ENCODE measurements at regions not wholly inside any gene's neighbourhood (a gene's known extent, or its start where the extent isn't known, plus 50 kb on each side); places are given as distances from the start of the nearest gene placed in this dataset.

DNA sequence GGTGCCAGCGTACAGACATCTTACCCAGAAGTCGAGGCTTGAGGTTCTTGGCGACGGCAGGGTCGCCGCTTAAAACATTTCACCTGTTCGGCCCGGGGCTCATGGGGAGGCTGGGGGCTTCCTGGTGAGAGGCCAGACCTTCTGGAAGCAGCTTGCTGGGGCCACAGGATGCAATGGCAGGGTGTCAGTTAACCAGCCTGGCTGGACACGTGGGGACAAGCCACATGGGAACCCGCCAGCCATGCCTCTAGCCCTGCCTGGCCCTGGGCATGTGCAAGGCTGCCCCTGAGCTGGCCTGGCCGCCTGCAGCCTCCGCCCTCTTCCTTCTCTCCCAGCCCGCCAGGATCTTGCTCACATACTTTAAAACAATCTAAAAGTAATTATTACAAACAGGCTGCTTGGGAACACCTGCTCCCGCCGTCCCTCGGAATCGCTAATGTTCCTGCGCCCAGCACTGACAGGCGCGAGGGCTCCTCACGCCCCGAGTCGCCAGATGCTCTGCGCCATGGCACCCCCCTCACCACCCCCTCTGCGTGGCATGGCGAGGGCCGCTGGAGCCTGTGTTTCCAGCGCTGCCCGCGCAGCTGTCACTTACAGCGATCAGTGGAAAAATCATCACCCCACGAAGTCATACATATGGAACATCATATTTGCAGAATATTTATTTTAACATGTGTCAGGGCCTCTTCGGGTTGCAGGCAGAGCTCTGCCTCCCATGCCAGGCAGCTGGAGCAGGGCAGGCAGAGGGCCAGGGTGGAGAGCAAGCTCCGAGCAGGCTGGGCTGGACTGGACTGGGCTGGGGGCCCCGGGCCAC, 188.7 kb upstream of the GSE1 start:
- DNase-seq (ENCODE audit: low read depth) = no peak

DNA sequence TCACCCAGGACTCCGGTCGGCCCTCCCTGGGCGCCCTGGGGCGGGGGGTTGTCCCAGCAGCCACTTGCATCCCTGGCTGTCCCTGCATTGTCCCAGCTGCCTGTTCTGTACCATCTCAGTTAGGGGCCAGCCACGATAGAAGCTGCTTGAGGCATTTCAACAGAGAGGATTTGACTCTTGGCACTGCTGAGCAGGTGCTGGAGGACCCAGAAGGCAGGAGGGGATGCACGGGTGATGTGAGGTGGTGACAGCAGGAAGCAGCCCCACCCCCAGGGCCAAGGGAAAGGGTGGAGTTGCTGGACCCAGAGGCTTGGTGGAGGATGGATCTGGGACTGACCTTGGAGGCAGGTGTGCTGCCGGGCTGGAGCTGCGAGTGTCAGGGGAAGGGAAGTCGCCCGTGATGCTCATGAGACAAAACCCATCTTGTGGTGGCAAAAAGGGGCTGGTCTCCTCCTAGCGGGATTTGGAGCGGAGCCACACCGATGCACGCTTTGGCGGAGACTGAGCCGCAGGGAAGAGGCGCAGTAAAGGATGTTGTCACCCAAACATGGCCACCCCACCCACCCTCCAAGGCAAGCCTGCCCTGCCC, 188.0 kb upstream of the GSE1 start:
- no peak for DNase-seq (ENCODE audit: low read depth)

DNA sequence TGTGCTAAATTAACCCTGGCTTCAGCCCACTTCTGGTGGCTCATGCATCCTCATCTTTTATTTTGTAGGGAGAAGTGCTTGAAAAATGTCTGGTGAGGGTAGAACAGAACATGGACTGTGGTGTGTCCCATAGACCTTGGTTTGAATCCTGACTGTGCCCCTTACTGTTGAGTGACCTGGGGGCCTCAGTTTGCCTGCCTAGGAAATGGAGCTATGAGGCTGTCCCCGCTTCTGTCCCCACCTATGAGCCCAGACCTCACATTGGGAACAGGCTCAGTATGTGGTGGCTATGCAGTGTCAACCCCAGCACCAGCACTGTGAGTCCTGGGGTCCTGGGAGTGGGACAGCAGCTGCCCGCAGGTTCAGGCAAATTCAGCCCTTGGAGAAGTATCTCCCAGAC, 186.3 kb upstream of the GSE1 start:
- no peak for DNase-seq (ENCODE audit: low read depth)

DNA sequence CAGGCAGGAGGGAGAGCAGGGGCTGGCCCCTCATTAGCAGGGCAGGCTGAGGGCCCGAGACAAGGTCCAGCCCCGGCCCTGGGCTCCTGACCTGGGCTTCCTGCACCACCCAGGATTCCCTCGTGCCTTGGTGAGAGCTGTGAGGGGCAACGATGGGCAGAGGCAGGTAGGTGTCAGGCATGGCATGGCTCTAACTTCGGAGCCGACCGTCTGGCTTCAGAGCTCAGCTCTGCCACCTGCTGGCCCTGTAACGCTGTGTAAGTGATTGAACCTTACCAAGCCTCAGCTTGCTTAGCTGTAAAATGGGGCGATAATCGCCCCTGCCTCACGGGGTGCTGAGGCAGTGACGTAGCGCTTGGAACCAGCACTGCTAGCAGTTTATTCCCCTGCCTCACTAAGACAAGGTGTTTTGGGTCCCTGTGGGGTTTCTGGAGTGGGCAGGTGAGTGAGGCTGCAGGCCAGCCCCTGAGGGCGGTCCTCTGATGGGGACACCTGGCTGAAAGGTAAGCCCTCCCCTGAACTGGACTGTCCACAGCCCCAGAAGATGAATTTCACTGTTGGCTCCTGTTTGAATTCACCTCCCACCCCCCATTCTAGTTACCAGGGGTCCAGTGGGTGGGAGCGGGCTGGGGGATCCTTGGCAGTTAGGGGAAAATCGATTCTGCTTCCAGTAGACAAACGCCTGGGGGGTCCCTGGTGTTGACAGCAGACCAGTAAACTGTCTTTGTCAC, 184.8 kb upstream of the GSE1 start:
- DNase-seq (ENCODE audit: low read depth) = no peak

DNA sequence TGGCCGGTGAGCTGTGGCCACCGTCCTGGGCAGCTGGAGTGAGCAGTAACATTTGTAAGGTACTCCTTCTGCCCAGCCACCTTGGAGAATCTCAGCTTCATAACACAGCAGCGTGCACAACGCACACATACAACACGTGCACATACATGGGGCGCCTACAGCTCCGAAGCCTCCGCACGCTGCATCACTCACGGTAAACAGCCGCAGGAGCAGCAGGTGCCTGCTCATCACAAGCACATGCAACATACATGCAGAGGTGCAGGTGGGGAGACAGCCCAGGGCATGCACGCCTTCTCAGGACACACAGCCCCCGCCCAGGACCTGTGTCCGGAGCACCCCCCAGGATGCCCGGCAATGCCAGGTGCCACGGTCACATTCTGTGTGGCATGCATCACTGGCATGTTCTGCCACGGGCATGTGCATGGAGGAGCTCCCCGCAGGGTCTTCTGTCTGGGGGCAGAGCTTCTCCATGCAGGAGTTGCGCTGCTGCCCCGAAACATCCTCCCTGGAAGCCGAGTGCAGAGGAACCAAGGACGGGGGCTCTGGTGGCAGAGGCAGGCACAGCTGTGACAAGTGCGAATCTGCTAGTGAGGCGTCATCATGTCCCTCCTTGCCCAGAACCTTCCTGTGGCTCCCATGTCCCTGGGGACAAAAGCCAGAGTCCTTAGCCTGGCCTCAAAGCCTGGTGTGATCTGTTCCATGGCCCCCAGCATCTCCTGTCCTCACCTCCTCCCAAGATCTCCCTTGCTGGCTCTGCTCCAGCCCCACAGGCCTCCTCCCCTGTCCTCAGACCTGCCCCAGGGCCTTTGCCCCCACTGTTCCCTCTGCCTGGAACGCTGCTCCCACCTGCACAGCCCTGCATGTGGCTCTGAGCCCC, 184.0 kb upstream of the GSE1 start:
- DNase-seq (ENCODE audit: low read depth) = no peak

DNA sequence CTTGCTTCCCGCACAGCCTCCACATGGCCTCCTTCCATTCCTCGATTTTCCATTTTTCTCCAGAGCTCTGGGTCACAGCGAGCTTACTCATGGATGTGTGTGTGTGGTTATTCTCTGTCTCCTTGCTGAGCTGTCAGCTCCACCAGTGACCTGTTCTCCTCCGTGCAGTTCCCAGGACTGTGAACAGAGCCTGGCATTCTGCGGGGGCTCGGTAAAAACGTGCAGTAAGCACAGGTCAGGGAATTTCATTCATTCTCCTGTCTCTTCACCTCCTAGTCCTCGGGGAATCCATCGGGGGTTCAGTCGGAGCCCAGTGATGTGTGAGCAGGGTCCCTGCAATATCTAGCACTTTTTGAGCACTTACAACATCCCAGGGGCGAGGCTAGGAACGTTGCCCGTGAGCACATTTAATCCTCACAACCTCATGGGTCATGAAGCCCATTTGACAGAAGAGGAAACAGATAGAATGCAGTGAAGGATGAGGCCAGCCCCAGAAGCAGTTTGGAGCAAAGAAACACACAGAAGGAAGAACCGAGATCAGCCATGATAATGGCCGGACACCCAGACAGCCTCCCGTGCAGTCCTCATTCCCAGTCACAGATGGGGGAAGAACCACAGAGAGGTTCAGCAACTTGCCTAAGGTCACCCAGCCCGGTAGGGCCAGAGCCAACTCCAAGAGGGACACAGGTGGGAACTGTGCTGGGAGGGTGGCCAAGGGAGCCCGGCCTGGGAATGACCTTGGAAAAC, 183.2 kb upstream of the GSE1 start:
- no peak for DNase-seq (ENCODE audit: low read depth)

DNA sequence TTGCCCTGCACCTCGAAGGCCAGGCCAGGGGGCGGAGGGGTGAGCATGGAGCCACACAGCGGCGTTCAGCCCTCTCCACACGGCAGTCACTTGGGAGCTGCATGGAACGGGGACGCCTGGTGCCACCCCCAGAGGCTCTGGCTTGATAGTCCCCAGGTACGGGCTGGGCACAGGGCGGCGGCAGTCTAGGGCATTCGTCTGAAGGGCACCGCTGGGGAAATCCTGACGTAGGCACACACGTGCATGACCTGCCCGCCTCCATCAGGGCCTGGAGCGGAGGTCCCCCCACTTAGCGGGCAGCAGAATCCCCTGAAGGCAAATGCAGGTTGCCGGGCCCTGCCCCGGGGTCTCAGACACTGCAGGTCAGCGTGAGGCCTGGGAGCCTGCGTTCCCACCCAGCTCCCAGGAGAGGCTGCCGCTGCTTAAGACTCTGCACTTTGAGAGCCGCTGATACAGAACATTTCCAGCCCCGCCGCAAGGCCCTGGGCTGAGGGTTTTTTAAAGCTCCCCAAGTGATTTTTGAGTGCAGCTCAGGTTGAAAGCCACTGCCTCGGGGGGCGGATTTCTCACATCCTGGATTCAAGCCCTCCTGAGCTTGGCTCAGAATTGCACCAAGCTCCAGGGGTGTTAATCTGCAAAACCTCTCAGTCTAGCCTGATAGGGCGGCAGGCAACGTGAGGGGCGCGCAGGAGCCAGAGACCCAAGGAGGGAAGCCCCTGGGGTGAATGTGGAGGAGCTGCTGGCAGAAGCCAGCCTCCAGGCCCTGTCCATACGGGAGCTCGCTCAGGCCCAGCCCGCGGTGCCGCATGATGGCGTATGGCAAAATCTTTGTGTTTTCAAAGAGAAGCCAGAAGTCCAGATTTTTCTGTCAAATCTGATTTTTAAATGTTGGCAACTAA, 182.3 kb upstream of the GSE1 start:
- DNase-seq (ENCODE audit: low read depth) = no peak

DNA sequence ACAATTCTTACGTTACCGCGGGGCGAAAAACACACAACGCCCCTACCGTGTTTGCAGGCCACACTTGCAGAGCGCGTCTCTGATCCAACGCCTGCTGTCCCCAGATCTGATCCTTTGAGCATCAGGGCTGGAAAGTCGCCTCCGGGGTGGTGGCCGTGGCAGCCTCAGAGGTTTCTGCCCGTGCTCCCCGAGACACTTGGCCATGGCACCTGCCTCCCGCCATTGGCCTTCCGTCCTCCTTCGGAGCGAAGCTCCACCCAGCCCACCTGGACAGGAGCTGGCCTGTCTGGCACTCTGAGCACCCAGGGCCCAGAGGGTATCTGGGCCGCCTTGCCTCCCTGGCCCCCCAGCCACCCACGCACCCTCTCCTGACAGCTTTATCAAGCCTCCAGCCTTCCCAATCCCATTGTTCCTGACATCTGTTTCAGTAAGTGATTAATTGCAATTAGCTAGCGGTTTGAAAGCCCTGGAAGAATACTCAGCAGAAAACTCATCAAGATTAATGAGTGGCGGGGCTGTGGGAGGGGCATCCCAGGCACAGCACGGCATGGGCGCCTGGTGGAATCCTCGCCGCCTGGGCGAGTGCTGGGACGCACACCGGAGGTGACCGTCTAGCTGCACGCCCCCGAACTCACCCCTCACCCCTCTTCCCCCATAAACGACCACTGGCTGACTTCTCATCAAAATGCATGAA, 181.5 kb upstream of the GSE1 start:
- DNase-seq (ENCODE audit: low read depth) = no peak

DNA sequence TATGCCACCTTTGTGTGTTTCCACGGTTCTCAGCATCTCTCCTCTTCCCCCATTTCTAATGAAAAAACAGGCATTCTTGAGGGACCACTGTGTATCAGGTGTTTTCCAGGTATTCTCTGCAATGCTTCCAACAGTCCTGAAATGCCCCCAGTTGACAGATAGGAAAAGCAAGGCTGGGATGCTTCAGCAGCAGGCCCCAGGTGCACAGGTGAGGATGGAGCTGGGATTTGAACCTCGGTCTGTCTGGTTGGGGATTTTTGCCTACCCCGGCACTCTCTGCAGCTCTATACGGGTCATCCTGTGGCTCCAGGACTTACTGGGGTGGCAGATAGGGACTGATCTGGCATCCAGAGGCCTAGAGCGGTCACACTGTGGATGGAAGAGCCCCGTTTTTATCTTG, 180.5 kb upstream of the GSE1 start:
- no peak for DNase-seq (ENCODE audit: low read depth)

DNA sequence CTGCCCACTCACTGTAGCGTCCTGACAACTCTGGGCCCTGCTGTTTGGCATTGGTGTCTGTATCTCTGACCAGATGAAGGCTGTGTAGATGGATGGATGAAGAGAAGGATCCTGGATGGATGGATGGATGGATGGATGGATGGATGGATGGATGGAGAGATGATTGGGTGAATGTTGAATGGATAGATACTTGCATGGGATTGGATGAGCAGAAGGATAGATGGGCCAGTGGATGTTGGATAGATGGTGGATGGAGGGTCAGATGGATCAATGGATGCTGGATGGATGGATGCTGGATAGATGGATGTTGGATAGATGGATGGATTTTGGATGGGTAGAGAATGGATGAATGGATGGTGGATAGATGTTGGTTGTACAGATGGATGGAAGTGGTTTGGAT, 179.6 kb upstream of the GSE1 start:
- no peak for DNase-seq (ENCODE audit: low read depth)

DNA sequence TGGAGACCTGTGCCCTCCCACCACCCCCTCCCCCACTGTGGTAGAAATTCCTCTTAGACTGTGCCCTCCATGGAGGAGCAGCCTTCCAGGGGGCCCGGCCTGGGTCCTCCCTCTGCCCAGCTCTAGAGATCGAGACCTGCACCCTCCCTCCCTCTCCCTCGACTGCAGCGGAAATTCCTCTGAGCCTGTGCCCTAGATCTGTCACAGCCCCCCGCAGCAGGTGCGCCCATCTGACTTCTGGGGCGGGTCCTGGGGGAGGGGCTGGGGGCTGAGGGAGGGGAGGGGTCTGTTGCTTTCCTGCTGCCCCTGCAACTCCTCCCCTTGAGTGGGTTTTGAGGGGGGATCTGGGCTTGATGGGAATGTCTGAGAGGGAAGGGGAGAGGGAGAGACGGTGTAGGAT, 177.8 kb upstream of the GSE1 start:
- DNase-seq (ENCODE audit: low read depth) = no peak

DNA sequence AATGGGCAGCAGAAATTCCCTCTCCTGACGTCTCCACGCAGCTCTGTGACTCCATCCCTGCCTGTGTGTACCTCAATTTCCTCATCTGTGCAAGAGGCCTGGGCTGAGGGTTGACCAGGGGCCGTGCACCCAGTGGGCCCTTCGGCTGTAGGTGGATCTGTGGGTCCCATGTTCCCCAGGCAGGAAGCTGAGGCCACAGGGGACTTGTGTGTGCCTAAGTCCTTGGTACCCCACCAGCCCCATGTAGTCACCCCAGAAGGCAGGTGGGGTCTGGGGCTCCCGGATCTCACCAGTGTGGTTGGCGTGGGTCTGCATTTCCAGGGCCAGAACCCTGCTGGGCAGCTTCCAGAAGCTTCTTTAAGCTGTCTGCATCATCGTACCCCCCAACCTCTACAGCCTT, 177.4 kb upstream of the GSE1 start:
- DNase-seq (ENCODE audit: low read depth) = no peak

DNA sequence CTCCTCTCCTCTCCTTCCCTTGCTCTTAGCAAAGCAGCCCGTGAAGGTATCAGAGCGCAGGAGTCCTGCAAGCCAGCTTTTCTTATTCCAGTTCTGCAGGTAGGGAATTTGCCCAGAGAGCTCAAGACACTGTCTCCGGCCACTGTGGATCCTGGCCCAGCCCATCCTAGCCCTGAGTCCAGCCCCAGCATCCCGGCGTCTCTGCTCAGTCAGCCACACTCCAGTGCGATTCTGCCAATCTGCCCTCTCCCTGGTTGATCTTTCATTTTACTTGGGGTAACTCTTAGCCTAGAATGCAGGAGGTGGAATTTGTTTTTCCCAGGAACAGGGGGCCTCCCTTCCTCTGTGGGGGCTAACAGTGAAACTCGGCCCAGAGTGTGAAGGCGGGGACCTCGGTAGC, 176.9 kb upstream of the GSE1 start:
- no peak for DNase-seq (ENCODE audit: low read depth)

DNA sequence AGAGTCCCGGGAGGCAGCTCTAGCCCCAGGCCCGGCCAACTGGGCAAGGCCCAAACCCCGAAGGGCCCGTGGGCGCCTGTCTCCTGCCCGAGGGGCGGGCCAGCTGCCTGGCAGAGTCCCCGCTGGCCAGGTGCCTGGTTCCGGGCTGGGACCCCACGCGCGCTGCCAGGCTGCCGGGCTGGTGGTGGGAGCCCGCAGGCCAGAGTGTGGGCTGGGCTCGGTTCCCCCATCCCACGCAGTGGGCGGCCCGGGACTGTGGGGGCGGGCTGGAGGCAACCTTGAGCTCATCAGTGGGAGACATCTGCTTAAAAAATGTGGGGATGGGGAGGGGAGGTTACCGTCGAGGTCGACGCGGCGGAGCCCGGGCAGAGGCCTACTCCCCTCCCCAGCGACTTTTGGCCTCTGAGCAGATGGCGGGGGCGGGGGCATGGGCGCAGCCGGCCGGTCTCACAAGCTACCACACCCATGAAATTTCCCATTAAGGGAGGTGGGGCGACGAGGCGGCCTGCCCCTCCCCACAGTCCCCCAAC, 176.4 kb upstream of the GSE1 start:
- DNase-seq (ENCODE audit: low read depth) = no peak

DNA sequence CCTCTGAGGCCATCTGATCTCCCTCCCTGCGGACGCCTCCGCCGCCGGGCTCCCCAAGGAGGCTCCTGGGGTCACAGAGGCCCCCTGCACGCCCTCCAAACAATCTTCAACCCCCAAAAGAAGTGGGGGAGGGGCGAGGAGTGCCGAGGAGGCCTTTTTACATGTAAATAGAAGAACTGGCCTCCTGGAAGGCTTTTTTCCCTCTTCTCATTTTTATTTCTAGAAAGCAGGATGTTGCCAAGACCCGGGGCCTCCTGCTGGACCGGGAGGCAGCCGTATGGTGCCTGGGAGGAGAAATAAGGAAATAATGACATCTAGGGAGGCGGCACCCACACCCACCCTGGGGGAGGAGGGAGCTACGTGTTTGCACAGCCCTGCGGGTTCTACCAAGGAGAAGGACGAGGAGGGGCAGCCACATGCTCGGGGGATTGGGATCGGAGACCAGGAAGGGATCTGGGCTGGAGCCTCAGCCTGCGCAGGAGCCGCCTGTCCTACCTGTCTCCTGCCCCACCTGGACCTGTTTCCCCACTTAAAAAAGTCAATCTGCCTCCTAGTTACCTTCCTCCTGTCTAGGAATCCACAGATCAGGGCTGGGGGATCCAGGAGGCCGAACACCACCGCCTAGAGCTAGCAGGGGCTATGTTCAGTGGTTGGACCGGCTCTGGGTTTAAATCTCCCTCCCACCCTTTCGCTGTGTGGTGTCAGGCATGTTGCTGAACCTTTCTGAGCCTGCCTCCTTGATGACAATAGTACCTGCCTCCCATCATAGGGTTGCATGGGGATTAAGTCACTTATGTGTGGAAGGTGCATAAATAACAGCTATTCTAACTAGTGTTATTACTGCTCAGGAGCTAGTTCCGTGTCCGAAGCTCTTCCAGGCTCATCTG, 175.7 kb upstream of the GSE1 start:
- DNase-seq (ENCODE audit: low read depth) = no peak

DNA sequence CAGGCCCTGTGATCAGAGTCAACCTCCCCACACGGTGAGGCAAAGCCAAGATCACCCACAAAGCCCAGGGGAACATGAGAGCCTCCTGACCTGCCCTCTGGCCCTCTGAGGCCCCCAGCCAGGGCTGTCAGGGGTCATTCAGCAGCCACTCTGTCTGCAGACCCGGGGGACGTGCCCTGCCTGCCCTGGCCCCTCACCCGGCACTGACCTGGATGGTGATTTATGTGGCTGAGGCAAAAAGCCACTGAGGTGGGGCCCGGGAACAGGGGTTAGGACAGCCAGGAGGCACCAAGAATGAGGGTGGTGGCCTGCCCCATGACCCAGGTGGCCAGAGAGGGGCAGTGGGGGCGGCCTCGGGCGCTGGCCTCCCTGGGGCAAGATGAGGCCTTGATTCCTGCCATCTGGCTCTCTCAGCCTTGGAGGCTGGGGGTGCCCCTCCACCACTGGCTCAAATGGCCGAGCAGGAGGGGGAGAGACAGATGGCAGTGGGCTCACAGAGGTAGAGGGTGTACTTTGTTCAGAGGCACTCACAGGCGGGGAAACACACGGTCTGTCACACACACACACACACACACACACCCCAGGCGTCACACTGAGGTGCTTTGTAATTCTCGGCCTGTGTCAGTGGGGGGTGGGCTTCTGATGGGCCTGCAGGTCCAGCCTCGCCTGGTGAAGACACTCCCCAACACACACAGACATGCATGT, 174.0 kb upstream of the GSE1 start:
- DNase-seq (ENCODE audit: low read depth) = no peak

DNA sequence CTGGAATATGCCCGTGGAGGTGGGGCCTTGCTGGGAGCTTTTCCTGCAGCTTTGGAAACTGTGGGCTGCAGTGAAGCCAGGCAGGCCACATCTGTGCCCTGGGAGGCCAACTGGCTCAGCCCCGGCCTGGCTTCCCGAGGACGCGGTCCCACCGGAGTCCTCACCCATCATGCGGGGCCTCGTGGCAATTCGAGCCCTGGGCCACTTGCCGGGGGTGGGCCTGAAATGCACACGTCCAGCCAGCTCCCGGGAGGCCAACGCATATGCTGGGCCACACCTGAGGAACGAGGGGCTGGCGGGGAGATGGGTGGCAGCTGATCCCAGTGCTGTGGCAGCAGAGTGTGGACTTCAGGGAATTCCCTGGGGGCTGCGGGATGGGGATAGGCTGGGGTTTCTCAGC, 172.4 kb upstream of the GSE1 start:
- DNase-seq (ENCODE audit: low read depth) = no peak

Measured in HS-5 (cell line).